GM12865 (cell line): ENCODE measurements at regions not wholly inside any gene's neighbourhood (a gene's known extent, or its start where the extent isn't known, plus 50 kb on each side); places are given as distances from the start of the nearest gene placed in this dataset.

Experiments
- DNase-seq: peaks from one replicate; pipeline ENCODE4 v3.0.0; 2010; ENCODE audit warnings: low read depth
- H3K4me3 ChIP-seq: 2 replicates; pipeline ENCODE4 v1.5.1; 2011; ENCODE audit warnings: mild to moderate bottlenecking, low read depth, low read length, control low read depth
- TF ChIP-seq, protein P1 (sequence below): IDR thresholded peaks from 2 replicates; pipeline ENCODE4 v1.5.1; 2011; ENCODE audit warnings: low read length, control low read depth, low read depth, inconsistent platforms; ENCODE audit not compliant: insufficient read depth; ENCODE audit errors: missing control alignments

DNA sequence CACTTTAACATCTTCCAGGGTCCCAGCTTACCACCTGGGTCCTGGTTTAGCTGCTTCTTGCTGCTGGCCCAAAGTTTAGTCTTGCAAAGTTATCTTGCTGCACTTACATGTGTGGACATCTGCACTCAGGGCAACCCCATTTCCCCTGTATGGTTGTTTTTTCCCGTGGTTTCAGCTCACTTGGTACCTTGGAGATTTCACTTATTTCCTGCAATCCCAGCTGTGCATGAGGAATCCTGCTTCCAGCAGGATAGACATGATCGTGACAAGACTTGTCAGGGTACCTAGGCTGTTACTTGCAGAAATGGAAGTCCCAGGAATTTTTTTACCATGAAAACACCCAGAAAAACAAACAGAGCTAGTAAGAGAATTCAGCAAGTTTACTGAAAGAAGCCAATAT lies 95.9 kb upstream of the LEP start:
- TF ChIP-seq, protein P1, sequence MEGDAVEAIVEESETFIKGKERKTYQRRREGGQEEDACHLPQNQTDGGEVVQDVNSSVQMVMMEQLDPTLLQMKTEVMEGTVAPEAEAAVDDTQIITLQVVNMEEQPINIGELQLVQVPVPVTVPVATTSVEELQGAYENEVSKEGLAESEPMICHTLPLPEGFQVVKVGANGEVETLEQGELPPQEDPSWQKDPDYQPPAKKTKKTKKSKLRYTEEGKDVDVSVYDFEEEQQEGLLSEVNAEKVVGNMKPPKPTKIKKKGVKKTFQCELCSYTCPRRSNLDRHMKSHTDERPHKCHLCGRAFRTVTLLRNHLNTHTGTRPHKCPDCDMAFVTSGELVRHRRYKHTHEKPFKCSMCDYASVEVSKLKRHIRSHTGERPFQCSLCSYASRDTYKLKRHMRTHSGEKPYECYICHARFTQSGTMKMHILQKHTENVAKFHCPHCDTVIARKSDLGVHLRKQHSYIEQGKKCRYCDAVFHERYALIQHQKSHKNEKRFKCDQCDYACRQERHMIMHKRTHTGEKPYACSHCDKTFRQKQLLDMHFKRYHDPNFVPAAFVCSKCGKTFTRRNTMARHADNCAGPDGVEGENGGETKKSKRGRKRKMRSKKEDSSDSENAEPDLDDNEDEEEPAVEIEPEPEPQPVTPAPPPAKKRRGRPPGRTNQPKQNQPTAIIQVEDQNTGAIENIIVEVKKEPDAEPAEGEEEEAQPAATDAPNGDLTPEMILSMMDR: no peak
- no peak overlapping the region for H3K4me3 ChIP-seq
- DNase-seq: no peak

DNA sequence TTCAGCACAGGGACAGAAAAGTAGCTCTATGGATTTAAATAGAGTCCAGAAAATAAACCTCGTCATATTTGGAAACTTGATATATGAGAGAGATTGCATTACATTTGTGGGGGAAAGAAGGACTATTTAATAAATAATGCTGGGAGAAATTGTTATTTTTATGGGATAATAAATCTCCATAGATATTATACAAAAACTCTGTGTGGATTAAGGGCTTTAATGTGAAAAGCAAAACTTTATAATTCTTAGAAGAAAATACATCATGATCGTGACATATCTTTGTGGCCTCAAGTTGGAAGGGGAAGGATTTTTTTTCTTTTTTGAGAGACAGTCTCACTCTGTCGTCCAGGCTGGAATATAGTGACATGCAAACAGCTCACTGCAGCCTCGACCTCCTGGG lies 95.0 kb upstream of the LEP start:
- no peak overlapping the region for H3K4me3 ChIP-seq
- TF ChIP-seq, protein P1: no peak
- no peak for DNase-seq

DNA sequence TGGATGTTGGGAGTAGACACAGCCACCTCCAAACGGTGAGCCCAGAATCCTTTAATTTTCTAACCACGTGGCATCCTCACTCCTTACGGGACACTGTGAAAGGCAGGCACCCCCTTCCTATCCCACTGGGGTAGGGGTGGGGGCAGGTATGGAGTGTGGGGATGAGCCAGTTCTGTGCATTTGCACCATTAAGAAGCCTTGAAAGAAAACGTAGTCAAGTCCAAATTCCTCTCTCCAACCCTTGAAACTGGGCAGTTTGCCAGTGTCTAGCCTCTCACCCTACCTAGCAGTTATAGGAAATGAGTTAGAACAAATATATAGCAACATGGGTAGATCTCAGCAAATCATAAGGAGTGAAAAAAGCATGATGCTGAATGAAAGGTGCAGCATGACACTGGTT lies 92.4 kb upstream of the LEP start:
- DNase-seq: no peak

DNA sequence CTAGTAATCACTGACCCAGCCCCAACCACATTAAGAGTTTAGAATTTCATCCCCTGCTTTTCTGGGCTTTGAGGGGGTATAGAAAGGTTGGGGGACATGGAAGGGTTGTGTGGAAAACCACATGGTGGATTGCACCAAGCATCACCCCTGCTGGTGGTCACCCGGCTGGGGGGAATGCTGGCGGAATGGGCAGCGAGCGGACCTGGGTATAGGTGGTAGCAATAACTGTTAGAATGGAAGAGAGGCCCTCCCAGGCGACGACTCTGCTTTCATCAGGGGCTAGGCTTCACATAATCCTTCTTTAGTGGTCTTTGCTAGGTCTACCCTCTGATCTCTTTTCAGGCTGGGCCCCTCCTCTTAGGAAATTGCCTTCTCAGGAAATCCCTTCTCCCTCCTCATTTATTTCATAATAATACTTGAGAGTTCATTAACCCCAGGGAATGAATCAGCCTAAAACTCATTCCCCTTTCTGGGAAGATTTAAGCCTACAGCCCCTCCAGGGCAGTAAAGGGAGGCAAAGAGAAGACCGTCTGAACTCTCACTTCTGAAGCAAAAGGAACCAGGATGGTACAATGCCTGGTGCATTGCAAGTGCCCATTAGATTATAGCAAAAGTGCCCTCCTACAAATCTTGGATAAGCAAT lies 90.7 kb upstream of the LEP start:
- DNase-seq: no peak
- TF ChIP-seq, protein P1: no peak
- no peak overlapping the region for H3K4me3 ChIP-seq

More for the DNA sequence above, 92.4 kb upstream of the LEP start:
- no peak overlapping the region for H3K4me3 ChIP-seq
- TF ChIP-seq, protein P1: no peak

DNA sequence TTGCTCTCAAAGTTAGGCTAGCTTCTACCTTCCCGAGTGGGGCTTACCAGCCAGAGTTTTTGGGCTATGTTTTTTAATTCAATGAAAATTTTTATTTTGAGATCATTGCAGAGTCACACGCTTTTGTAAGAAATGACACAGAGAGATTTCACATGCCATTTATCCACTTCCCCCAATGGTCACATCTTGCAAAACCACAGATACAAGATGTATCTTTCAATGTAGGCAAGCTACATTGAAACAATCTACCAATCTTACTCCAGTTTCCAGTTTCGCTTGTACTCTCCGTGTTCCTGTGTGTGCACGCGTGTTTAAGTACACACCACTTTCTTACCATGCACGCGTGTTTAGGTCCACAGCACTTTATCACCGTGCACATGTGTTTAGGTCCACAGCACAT lies 89.4 kb upstream of the LEP start:
- no peak overlapping the region for H3K4me3 ChIP-seq
- TF ChIP-seq, protein P1: no peak
- DNase-seq: no peak

DNA sequence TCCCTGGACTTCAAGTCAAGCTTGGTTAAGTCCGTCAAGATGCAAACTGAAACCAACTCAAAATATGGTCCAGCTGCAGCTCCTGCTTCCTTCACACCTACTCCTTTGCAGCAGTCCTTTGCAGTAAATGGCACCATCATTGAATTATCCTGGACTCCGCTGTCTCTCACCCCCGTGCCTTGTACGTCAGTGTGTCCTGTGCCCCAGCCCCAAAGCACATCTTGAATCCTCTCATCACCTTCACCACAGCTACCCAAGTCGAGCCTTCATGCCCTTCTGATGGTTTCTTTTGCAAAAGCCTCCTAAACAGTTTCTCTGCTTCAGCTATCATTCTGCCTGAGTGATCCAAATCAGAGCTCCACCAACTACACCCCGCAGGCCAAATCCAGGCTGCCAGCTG lies 88.4 kb upstream of the LEP start:
- no peak for DNase-seq
- TF ChIP-seq, protein P1: no peak
- H3K4me3 ChIP-seq: no peak overlapping the region

DNA sequence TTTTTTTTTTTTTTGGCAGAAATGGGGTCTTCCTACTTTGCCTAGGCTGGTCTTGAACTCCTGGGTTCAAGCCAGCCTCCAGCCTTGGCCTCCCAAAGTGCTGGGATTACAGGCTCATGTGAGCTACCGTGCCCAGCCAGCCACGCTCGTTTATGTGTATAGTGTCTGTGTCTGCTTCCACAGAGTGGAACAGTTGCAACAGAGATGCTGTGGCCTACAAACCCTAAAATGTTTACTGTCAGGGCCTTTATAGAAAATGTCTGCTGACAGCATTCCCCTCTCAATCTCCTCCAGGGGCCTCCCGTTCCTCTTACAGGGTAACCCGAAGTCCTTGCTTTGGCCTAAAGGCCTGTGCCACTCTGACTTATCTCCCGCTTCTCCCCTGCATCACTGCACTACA lies 87.6 kb upstream of the LEP start:
- no peak for DNase-seq
- TF ChIP-seq, protein P1: no peak
- H3K4me3 ChIP-seq: no peak overlapping the region
